Coronary artery (tissue), 2 donors: ENCODE measurements at regions not wholly inside any gene's neighbourhood (a gene's known extent, or its start where the extent isn't known, plus 50 kb on each side); places are given as distances from the start of the nearest gene placed in this dataset.
"Not testable (repeated sequence)": the region's sequence is repeated elsewhere in the genome, so short reads cannot be mapped to it uniquely, and the experiment has no call there.

ENCODE experiments used
- DNase-seq: peaks from one replicate; pipeline ENCODE4 v3.0.0-alpha.2; 2017; ENCODE audit warnings: low spot score
- H3K27ac ChIP-seq, 2 donors: fragments of 200-600 bp; sonication (generic); one replicate each; pipeline ENCODE4 v1.5.1; 2016 to 2019
- H3K4me3 ChIP-seq: fragments of 200-600 bp; sonication (generic); 2 replicates; pipeline ENCODE4 v1.5.1; 2016; ENCODE audit warnings: mild to moderate bottlenecking, moderate library complexity
- CTCF ChIP-seq: fragments of 200-600 bp; sonication (generic); IDR thresholded peaks from one replicate; pipeline ENCODE4 v1.5.1; 2019; ENCODE audit warnings: antibody characterized with exemption

GRCh38 chr12:46065412-46066166 is 75.2 kb upstream of the SCAF11 start:
- Histone ChIP-seq H3K4me3 (no peak overlapping the region), H3K27ac (no peak overlapping the region)
- DNase-seq: no peak
- TF ChIP-seq CTCF: no peak

GRCh38 chr12:46064548-46064947 is 74.2 kb upstream of the SCAF11 start:
- no peak overlapping the region for H3K4me3 ChIP-seq
- H3K27ac ChIP-seq: no peak overlapping the region
- no peak for DNase-seq
- TF ChIP-seq CTCF: no peak

GRCh38 chr12:46058697-46059096 is 68.3 kb upstream of the SCAF11 start:
- not testable (repeated sequence) for H3K4me3 ChIP-seq, H3K27ac ChIP-seq, DNase-seq

- no peak for TF ChIP-seq CTCF
- Histone ChIP-seq H3K4me3 (no peak overlapping the region), H3K27ac (no peak overlapping the region)
- DNase-seq: no peak
Measured at GRCh38 chr12:46050805-46051204, 60.4 kb upstream of the SCAF11 start.

- no peak for DNase-seq
- no peak for TF ChIP-seq CTCF
- Histone ChIP-seq H3K4me3 (no peak overlapping the region), H3K27ac (no peak overlapping the region)
Measured at GRCh38 chr12:46049665-46050064, 59.3 kb upstream of the SCAF11 start.

GRCh38 chr12:46046436-46046835 is 56.1 kb upstream of the SCAF11 start:
- TF ChIP-seq CTCF: no peak
- no peak for DNase-seq
- H3K27ac ChIP-seq: no peak overlapping the region
- H3K4me3 ChIP-seq: no peak overlapping the region

GRCh38 chr12:46043972-46044520 is 53.7 kb upstream of the SCAF11 start:
- no peak overlapping the region for H3K4me3 ChIP-seq
- no peak overlapping the region for H3K27ac ChIP-seq
- no peak for TF ChIP-seq CTCF
- DNase-seq: no peak
